Neural crest cell (in vitro differentiated cells): ENCODE measurements at regions not wholly inside any gene's neighbourhood (a gene's known extent, or its start where the extent isn't known, plus 50 kb on each side); places are given as distances from the start of the nearest gene placed in this dataset.

ENCODE experiments used
- DNase-seq: peaks from one replicate; pipeline ENCODE4 v3.0.0; 2021; ENCODE audit warnings: low read depth, mixed read lengths, low spot score
- H3K27ac Mint-ChIP-seq: one replicate; pipeline ENCODE4 v1.8.0; 2021; ENCODE audit warnings: mild to moderate bottlenecking, mixed read lengths; ENCODE audit not compliant: unreplicated experiment
- H3K27me3 Mint-ChIP-seq: 2 replicates; pipeline ENCODE4 v1.8.0; 2021; ENCODE audit warnings: low read depth, mild to moderate bottlenecking, mixed read lengths
- H3K36me3 Mint-ChIP-seq: 2 replicates; pipeline ENCODE4 v1.8.0; 2021; ENCODE audit warnings: low read depth, mild to moderate bottlenecking, mixed read lengths
- H3K4me1 Mint-ChIP-seq: 2 replicates; pipeline ENCODE4 v1.8.0; 2021; ENCODE audit warnings: mixed read lengths
- H3K4me3 Mint-ChIP-seq: one replicate; pipeline ENCODE4 v1.8.0; 2021; ENCODE audit warnings: mild to moderate bottlenecking, mixed read lengths
- H3K9me3 Mint-ChIP-seq: 2 replicates; pipeline ENCODE4 v1.8.0; 2021; ENCODE audit warnings: mixed read lengths
- TF ChIP-seq, protein P1 (sequence below): fragments of 200-600 bp; sonication (generic); conservative IDR thresholded peaks from 2 replicates; pipeline ENCODE4 v1.5.0; 2021; ENCODE audit warnings: antibody characterized with exemption, mild to moderate bottlenecking

DNA sequence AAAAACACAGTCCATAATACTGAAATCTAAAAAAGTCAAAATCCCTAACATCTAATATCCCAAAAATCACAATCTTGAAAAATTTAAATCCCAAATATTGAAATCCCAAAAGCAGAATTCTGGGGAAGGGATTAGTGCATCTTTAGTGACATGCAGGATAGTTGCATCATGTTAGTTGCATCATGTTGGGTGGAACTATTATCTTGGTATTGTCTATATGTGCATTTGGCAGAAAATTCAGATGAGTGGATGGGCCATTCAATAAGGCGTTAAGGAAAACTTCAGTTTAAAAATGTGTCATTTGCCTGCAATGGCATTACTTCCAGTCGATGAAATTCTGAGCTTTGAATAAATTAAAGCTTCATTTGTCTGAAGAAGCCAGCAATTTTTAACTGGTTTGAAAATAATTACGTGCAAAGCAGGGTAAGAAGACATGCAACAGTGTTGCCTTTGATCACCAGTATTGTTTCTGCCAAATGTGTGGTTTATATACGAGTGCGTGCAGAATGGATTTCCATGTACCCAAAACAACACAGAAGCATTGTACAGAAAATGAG, 221.4 kb upstream of the NFE2L3 start:
- H3K4me1 Mint-ChIP-seq = no peaks in the 10 kb centered on the region
- TF ChIP-seq, protein P1, sequence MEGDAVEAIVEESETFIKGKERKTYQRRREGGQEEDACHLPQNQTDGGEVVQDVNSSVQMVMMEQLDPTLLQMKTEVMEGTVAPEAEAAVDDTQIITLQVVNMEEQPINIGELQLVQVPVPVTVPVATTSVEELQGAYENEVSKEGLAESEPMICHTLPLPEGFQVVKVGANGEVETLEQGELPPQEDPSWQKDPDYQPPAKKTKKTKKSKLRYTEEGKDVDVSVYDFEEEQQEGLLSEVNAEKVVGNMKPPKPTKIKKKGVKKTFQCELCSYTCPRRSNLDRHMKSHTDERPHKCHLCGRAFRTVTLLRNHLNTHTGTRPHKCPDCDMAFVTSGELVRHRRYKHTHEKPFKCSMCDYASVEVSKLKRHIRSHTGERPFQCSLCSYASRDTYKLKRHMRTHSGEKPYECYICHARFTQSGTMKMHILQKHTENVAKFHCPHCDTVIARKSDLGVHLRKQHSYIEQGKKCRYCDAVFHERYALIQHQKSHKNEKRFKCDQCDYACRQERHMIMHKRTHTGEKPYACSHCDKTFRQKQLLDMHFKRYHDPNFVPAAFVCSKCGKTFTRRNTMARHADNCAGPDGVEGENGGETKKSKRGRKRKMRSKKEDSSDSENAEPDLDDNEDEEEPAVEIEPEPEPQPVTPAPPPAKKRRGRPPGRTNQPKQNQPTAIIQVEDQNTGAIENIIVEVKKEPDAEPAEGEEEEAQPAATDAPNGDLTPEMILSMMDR = no peak
- H3K9me3 Mint-ChIP-seq = peaks cover 22% of the 10 kb centered on the region
- no peak overlapping the region for H3K27ac Mint-ChIP-seq
- H3K36me3 Mint-ChIP-seq = peaks cover 9% of the 10 kb centered on the region
- no peaks in the 10 kb centered on the region for H3K27me3 Mint-ChIP-seq
- DNase-seq = no peak
- no peak overlapping the region for H3K4me3 Mint-ChIP-seq

GRCh38 chr7:25931156-25931555, 220.8 kb upstream of the NFE2L3 start:
- Mint-ChIP-seq H3K36me3 (peaks cover 9% of the 10 kb centered on the region), H3K9me3 (peaks cover 21% of the 10 kb centered on the region), H3K4me1 (no peaks in the 10 kb centered on the region), H3K4me3 (no peak overlapping the region), H3K27me3 (peaks cover 3% of the 10 kb centered on the region), H3K27ac (no peak overlapping the region)
- TF ChIP-seq, protein P1 = no peak
- DNase-seq = no peak

GRCh38 chr7:25933921-25934320, 218.1 kb upstream of the NFE2L3 start:
- DNase-seq = no peak
- Mint-ChIP-seq H3K27ac (no peak overlapping the region), H3K4me1 (no peaks in the 10 kb centered on the region), H3K9me3 (peaks cover 22% of the 10 kb centered on the region), H3K36me3 (peaks cover 9% of the 10 kb centered on the region), H3K27me3 (peaks cover 9% of the 10 kb centered on the region), H3K4me3 (no peak overlapping the region)
- TF ChIP-seq, protein P1 = no peak

DNA sequence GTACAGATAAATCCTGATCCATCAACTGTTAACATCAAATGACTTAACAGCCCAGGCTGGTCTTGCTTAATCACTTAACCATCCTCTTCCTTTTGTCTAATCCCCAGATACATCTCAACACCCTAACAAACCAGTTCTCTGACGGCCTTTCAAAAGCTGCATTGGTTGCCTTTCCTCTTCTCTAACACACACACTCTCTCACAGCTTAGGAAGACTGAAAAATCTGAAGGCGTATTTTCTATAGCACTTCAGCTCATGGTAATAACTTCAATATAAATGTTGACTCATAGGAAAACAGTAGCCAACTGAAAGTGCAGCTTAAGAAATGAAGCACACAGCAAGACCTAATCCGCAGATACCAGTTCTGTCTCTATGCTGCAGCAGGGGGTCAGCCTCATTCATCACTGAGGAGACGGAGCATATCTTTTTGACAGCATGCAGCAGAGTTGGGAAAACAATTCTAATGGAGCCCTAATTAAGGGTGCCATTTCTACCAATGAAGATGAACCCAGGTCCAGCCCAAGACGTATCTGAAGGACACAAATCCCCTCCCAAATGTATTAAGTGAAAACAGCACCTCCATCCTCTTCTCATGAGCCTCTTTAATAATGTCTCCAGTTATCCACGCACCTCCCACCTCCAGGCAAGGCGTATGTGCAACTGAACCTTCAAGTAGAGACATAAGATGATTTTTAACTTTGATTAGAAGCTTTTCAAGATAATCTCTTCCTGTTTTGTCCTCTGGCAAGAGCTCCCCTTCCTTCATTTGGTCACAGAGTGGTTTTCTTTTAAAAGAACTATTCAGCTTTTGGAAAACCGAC, 211.7 kb upstream of the NFE2L3 start:
- peaks cover 32% of the 10 kb centered on the region for H3K27me3 Mint-ChIP-seq
- no peak overlapping the region for H3K27ac Mint-ChIP-seq
- no peaks in the 10 kb centered on the region for H3K36me3 Mint-ChIP-seq
- TF ChIP-seq, protein P1 = no peak
- no peak overlapping the region for H3K4me3 Mint-ChIP-seq
- no peak for DNase-seq
- peaks cover 3% of the 10 kb centered on the region for H3K9me3 Mint-ChIP-seq
- peaks cover 7% of the 10 kb centered on the region for H3K4me1 Mint-ChIP-seq

DNA sequence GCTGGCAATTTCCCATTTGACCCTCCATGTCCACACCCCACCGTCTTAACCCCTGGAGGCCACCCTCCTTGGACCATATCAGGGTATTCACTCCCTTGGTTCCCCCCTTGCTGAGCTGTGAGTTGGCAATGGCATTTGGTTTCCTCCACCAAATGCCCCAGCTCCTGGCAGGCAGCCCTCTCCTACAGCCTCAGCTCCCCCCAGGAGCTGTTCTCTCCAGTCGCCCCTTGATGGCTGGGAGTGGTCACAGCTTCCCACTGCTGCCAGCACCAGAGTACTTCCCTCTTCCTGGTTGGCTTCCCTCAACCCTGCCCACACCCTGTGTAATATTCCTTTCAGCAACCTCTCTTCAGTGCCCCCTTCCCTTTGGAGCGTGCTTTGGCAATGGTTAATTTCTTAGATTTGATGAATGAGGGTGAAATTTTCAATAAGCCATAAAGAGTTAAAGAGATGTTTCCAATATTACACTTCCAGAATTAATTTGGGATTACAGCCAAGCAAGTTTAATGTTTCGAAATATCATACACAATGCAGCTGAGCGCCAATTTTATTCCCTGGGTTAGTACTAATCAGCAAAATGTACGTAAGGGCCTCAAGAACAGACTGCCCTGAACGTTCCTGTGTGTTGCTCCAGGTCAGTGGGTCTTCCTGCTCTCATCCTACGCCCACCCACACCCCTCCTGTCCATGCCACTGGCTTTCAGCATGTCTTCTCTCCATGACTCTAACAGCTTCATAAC, 207.1 kb upstream of the NFE2L3 start:
- no peak overlapping the region for H3K27ac Mint-ChIP-seq
- TF ChIP-seq, protein P1 = no peak
- H3K27me3 Mint-ChIP-seq = peaks cover 28% of the 10 kb centered on the region
- H3K4me1 Mint-ChIP-seq = peaks cover 28% of the 10 kb centered on the region
- no peak overlapping the region for H3K4me3 Mint-ChIP-seq
- no peaks in the 10 kb centered on the region for H3K36me3 Mint-ChIP-seq
- DNase-seq = no peak
- no peaks in the 10 kb centered on the region for H3K9me3 Mint-ChIP-seq
